ENCODE measurements at regions not wholly inside any gene's neighbourhood (a gene's known extent, or its start where the extent isn't known, plus 50 kb on each side); places are given as distances from the start of the nearest gene placed in this dataset.

GRCh38 chr6:153634416-153634815 is 404.6 kb upstream of the OPRM1 start:
- Histone ChIP-seq H3K14ac (ENCODE audit: insufficient read length) (no peak overlapping the region), H3K79me1 (ENCODE audit: low read depth, low read length) (no peaks in the 10 kb centered on the region), H3K36me3 (ENCODE audit: control insufficient read depth in 2 of 4, insufficient read depth in 4 of 4, low read length in 3 of 4) (no peaks in the 10 kb centered on the region), H3K23ac (ENCODE audit: insufficient read length) (no peak overlapping the region), H2BK120ac (replicated peaks; ENCODE audit: low read depth, low read length) (no peak overlapping the region), H3K79me2 (ENCODE audit: control insufficient read depth in 1 of 2, insufficient read depth in 2 of 2, low read length in 2 of 2) (no peaks in the 10 kb centered on the region), H2BK12ac (ENCODE audit: low read depth, low read length) (no peak overlapping the region), H3K4me3 (ENCODE audit: extremely low read depth in 1 of 4, insufficient read depth in 2 of 4, low read depth in 3 of 4, low read length in 4 of 4) (no peak overlapping the region), H2AFZ (ENCODE audit: low read length) (no peak overlapping the region), H2BK20ac (ENCODE audit: low read length) (no peak overlapping the region), H2AK5ac (ENCODE audit: low read depth, low read length) (no peak overlapping the region), H3K4me2 (ENCODE audit: insufficient read depth in 1 of 2, low read depth in 2 of 2, low read length in 2 of 2) (no peak overlapping the region), H4K20me1 (replicated peaks in 1 of 2; ENCODE audit: control insufficient read depth in 1 of 2, insufficient read depth in 2 of 2, low read length in 2 of 2) (no peaks in the 10 kb centered on the region), H3K9me3 (ENCODE audit: insufficient read depth in 2 of 2, low read depth in 1 of 2, low read length in 1 of 2) (no peaks in the 10 kb centered on the region), H3K9ac (replicated peaks in 1 of 4; ENCODE audit: extremely low read depth in 1 of 4, low read depth in 3 of 4, low read length in 3 of 4) (no peak overlapping the region), H3K4ac (replicated peaks; ENCODE audit: insufficient read length, low read depth, low read length) (no peak overlapping the region), H3K18ac (ENCODE audit: extremely low read depth, low read length) (no peak overlapping the region), H3K27ac (ENCODE audit: low read depth, low read length) (no peak overlapping the region), H3K4me1 (replicated peaks in 1 of 4; ENCODE audit: control insufficient read depth in 3 of 4, insufficient read depth in 4 of 4, low read length in 3 of 4) (no peaks in the 10 kb centered on the region), H2BK5ac (ENCODE audit: low read depth, low read length) (no peak overlapping the region), H3K56ac (replicated peaks; ENCODE audit: insufficient read length, low read depth, low read length) (no peak overlapping the region), H4K8ac (ENCODE audit: extremely low read depth, insufficient read depth, low read length) (no peak overlapping the region), H3K27me3 (replicated peaks in 1 of 4; ENCODE audit: control insufficient read depth in 3 of 4, extremely low read depth in 1 of 4, insufficient read depth in 3 of 4, low read length in 3 of 4) (no peaks in the 10 kb centered on the region), H3K23me2 (ENCODE audit: low read depth, low read length) (no peaks in the 10 kb centered on the region), H2BK15ac (ENCODE audit: low read length) (no peak overlapping the region), H4K91ac (replicated peaks; ENCODE audit: insufficient read length, low read length) (no peak overlapping the region), H4K5ac (ENCODE audit: insufficient read length, low read depth, low read length) (no peak overlapping the region)
- FAIRE-seq (no peak), DNase-seq (ENCODE audit: low read depth in 1 of 2, low spot score in 2 of 2) (no peak)
- ChIA-PET POLR2A (ENCODE audit: partially characterized antibody) (no interaction called here), CTCF (ENCODE audit: partially characterized antibody) (interaction anchor here (0.8 kb wide), 1 partner anchor 403 kb away, joined by 3 read pairs; no protein-coding TSS in a partner anchor)
- TF ChIP-seq GABPA (IDR thresholded peaks at IDR 0.05; ENCODE audit: borderline replicate concordance, insufficient read depth, low read length) (no peak), SP2 (IDR thresholded peaks at IDR 0.05; ENCODE audit: low read length) (no peak), TAF1 (IDR thresholded peaks at IDR 0.05; ENCODE audit: low read depth, low read length) (no peak), KDM4A (IDR thresholded peaks at IDR 0.05; ENCODE audit: low read depth, low read length, severe bottlenecking) (no peak), ATF3 (IDR thresholded peaks at IDR 0.05; ENCODE audit: insufficient read depth, low read depth, low read length) (no peak), TAF7 (optimal IDR thresholded peaks at IDR 0.05; ENCODE audit: borderline replicate concordance, low read depth, low read length) (no peak), CTBP2 (IDR thresholded peaks at IDR 0.05; ENCODE audit: borderline replicate concordance, insufficient read depth, insufficient read length, low read length) (no peak), MAFK (IDR thresholded peaks at IDR 0.05; ENCODE audit: low read depth, low read length) (no peak), BACH1 (IDR thresholded peaks at IDR 0.05; ENCODE audit: low read length) (no peak), POLR2A (IDR thresholded peaks at IDR 0.05; ENCODE audit: control extremely low read depth in 1 of 2, low read depth in 2 of 2, low read length in 2 of 2) (no peak), RNF2 (IDR thresholded peaks at IDR 0.05; ENCODE audit: borderline replicate concordance, low read depth, low read length, missing control alignments, poor library complexity, severe bottlenecking) (no peak), E2F6 (IDR thresholded peaks at IDR 0.05) (no peak), ZNF274 (IDR thresholded peaks at IDR 0.05; ENCODE audit: borderline replicate concordance, extremely low read depth, low read length) (no peak), KDM5A (IDR thresholded peaks at IDR 0.05; ENCODE audit: low read length) (no peak), CBX5 (IDR thresholded peaks at IDR 0.05; ENCODE audit: low read depth, low read length) (no peak)
